ENCODE measurements at regions not wholly inside any gene's neighbourhood (a gene's known extent, or its start where the extent isn't known, plus 50 kb on each side); places are given as distances from the start of the nearest gene placed in this dataset.
A peak's percentile ranks its signal among the peaks of the same experiment; 100 is the strongest.

- TF ChIP-seq, protein P1, sequence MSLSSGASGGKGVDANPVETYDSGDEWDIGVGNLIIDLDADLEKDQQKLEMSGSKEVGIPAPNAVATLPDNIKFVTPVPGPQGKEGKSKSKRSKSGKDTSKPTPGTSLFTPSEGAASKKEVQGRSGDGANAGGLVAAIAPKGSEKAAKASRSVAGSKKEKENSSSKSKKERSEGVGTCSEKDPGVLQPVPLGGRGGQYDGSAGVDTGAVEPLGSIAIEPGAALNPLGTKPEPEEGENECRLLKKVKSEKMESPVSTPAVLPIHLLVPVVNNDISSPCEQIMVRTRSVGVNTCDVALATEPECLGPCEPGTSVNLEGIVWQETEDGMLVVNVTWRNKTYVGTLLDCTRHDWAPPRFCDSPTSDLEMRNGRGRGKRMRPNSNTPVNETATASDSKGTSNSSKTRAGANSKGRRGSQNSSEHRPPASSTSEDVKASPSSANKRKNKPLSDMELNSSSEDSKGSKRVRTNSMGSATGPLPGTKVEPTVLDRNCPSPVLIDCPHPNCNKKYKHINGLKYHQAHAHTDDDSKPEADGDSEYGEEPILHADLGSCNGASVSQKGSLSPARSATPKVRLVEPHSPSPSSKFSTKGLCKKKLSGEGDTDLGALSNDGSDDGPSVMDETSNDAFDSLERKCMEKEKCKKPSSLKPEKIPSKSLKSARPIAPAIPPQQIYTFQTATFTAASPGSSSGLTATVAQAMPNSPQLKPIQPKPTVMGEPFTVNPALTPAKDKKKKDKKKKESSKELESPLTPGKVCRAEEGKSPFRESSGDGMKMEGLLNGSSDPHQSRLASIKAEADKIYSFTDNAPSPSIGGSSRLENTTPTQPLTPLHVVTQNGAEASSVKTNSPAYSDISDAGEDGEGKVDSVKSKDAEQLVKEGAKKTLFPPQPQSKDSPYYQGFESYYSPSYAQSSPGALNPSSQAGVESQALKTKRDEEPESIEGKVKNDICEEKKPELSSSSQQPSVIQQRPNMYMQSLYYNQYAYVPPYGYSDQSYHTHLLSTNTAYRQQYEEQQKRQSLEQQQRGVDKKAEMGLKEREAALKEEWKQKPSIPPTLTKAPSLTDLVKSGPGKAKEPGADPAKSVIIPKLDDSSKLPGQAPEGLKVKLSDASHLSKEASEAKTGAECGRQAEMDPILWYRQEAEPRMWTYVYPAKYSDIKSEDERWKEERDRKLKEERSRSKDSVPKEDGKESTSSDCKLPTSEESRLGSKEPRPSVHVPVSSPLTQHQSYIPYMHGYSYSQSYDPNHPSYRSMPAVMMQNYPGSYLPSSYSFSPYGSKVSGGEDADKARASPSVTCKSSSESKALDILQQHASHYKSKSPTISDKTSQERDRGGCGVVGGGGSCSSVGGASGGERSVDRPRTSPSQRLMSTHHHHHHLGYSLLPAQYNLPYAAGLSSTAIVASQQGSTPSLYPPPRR (CRISPR knock-in tag; IDR thresholded peaks at IDR 0.05; ENCODE audit: borderline replicate concordance): no peak
- TF ChIP-seq ARNT (IDR thresholded peaks at IDR 0.05) (no peak), ZNF446 (CRISPR knock-in tag; IDR thresholded peaks at IDR 0.05) (no peak), ETV5 (CRISPR knock-in tag; IDR thresholded peaks at IDR 0.05; ENCODE audit: borderline replicate concordance) (peak; percentile 36; the same call in 1 of the 2 replicates), ZNF589 (CRISPR knock-in tag; conservative IDR thresholded peaks at IDR 0.05) (no peak), MIER3 (CRISPR knock-in tag; IDR thresholded peaks at IDR 0.05; ENCODE audit: borderline replicate concordance) (no peak), MEIS2 (CRISPR knock-in tag; IDR thresholded peaks at IDR 0.05) (no peak), ZKSCAN8 (CRISPR knock-in tag; IDR thresholded peaks at IDR 0.05; ENCODE audit: borderline replicate concordance) (peak; percentile 28; the same call in 1 of the 2 replicates), ZMYM2 (CRISPR knock-in tag; IDR thresholded peaks at IDR 0.05) (peak; percentile 69; the same call in 1 of the 2 replicates), ZNF7 (CRISPR knock-in tag; IDR thresholded peaks at IDR 0.05) (no peak), ZNF660 (CRISPR knock-in tag; IDR thresholded peaks at IDR 0.05; ENCODE audit: borderline replicate concordance, low read depth) (no peak), SAP130 (CRISPR knock-in tag; IDR thresholded peaks at IDR 0.05; ENCODE audit: low read depth) (peak; percentile 37), TCF7 (IDR thresholded peaks at IDR 0.05; ENCODE audit: low read depth) (no peak), LCORL (IDR thresholded peaks at IDR 0.05) (no peak), LCORL (CRISPR knock-in tag; IDR thresholded peaks at IDR 0.05) (peak; percentile 27; the same call in 1 of the 2 replicates), SOX6 (IDR thresholded peaks at IDR 0.05) (no peak), SOX6 (CRISPR knock-in tag; IDR thresholded peaks at IDR 0.05) (peak; percentile 44; the same call in 1 of the 2 replicates), ZNF282 (IDR thresholded peaks at IDR 0.05; ENCODE audit: partially characterized antibody) (no peak), RXRB (CRISPR knock-in tag; IDR thresholded peaks at IDR 0.05; ENCODE audit: borderline replicate concordance) (peak; percentile 48; the same call in 1 of the 2 replicates), HMGA1 (CRISPR knock-in tag; conservative IDR thresholded peaks at IDR 0.05) (no peak)
Measured at GRCh38 chr10:32166365-32166764, 110.1 kb upstream of the KIF5B start (continued).
